OCI-LY7 (cell line): ENCODE measurements at regions not wholly inside any gene's neighbourhood (a gene's known extent, or its start where the extent isn't known, plus 50 kb on each side); places are given as distances from the start of the nearest gene placed in this dataset.

Source experiments
- EZH2phosphoT487 ChIP-seq: fragments of 200-600 bp; sonication (generic); IDR thresholded peaks from 2 replicates; pipeline ENCODE4 v1.6.1; 2018; ENCODE audit warnings: low read depth, borderline replicate concordance, mild to moderate bottlenecking, mixed run types, antibody characterized with exemption, low read length, moderate library complexity, mixed read lengths
- TF ChIP-seq, protein P1 (sequence below): fragments of 200-600 bp; sonication (generic); conservative IDR thresholded peaks from 2 replicates; pipeline ENCODE4 v1.5.1; 2014; ENCODE audit warnings: mild to moderate bottlenecking, antibody characterized with exemption, low read length, moderate library complexity, mixed read lengths

- TF ChIP-seq, protein P1, sequence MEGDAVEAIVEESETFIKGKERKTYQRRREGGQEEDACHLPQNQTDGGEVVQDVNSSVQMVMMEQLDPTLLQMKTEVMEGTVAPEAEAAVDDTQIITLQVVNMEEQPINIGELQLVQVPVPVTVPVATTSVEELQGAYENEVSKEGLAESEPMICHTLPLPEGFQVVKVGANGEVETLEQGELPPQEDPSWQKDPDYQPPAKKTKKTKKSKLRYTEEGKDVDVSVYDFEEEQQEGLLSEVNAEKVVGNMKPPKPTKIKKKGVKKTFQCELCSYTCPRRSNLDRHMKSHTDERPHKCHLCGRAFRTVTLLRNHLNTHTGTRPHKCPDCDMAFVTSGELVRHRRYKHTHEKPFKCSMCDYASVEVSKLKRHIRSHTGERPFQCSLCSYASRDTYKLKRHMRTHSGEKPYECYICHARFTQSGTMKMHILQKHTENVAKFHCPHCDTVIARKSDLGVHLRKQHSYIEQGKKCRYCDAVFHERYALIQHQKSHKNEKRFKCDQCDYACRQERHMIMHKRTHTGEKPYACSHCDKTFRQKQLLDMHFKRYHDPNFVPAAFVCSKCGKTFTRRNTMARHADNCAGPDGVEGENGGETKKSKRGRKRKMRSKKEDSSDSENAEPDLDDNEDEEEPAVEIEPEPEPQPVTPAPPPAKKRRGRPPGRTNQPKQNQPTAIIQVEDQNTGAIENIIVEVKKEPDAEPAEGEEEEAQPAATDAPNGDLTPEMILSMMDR, result no peak
- TF ChIP-seq EZH2phosphoT487, result no peak
Measured at GRCh38 chr11:29773656-29774264, 243.1 kb downstream of the KCNA4 start.
